A673 (cell line): ENCODE measurements at regions not wholly inside any gene's neighbourhood (a gene's known extent, or its start where the extent isn't known, plus 50 kb on each side); places are given as distances from the start of the nearest gene placed in this dataset.
"Not testable (repeated sequence)": the region's sequence is repeated elsewhere in the genome, so short reads cannot be mapped to it uniquely, and the experiment has no call there.

Experiments
- BruUV-seq: library from RNA; stranded (reverse); fragments of 400-500 nt; replicated peaks from 2 replicates; lab custom pipeline; 2021; lab: Mats Ljungman, UMichigan
- CTCF ChIA-PET: fragments of 300-600 bp; sonication (Branson Sonifier 250); formaldehyde crosslinking; loops from one replicate; lab custom pipeline; 2022; ENCODE audit warnings: antibody characterized with exemption; lab: Charles Lee
- POLR2A ChIA-PET: fragments of 300-600 bp; sonication (Branson Sonifier 250); formaldehyde crosslinking; loops from one replicate; lab custom pipeline; 2022; ENCODE audit warnings: antibody characterized with exemption; ENCODE audit not compliant: low non-redundant PET; lab: Charles Lee
- DNase-seq: peaks from one replicate; pipeline ENCODE4 v3.0.0-alpha.2; 2015; ENCODE audit warnings: low spot score
- H3K27ac ChIP-seq: fragments of 200-600 bp; sonication (generic); 2 replicates; pipeline ENCODE4 v1.5.1; 2016; ENCODE audit warnings: mixed run types, low read depth, mild to moderate bottlenecking, mixed read lengths, antibody characterized with exemption, low read length; ENCODE audit not compliant: poor library complexity, severe bottlenecking
- H3K27me3 ChIP-seq: fragments of 200-600 bp; sonication (generic); replicated peaks from 2 replicates; pipeline ENCODE4 v1.6.1; 2017; ENCODE audit warnings: mixed run types, low read depth, mild to moderate bottlenecking, mixed read lengths, antibody characterized with exemption, low read length; ENCODE audit not compliant: insufficient read depth, poor library complexity
- H3K36me3 ChIP-seq: fragments of 200-600 bp; sonication (generic); 2 replicates; pipeline ENCODE4 v1.6.1; 2016; ENCODE audit warnings: mixed run types, mild to moderate bottlenecking, mixed read lengths, antibody characterized with exemption, low read length; ENCODE audit not compliant: insufficient read depth, poor library complexity, severe bottlenecking
- H3K4me1 ChIP-seq: fragments of 200-600 bp; sonication (generic); 2 replicates; pipeline ENCODE4 v1.6.1; 2017; ENCODE audit warnings: mixed run types, mild to moderate bottlenecking, mixed read lengths, antibody characterized with exemption, low read length; ENCODE audit not compliant: insufficient read depth, poor library complexity, severe bottlenecking
- H3K4me3 ChIP-seq: fragments of 200-600 bp; sonication (generic); 2 replicates; pipeline ENCODE4 v1.5.1; 2016; ENCODE audit warnings: low read depth, mixed run types, mild to moderate bottlenecking, mixed read lengths, low read length; ENCODE audit not compliant: poor library complexity, severe bottlenecking
- H3K9me3 ChIP-seq: fragments of 200-600 bp; sonication (generic); 2 replicates; pipeline ENCODE4 v1.6.1; 2016; ENCODE audit warnings: mixed run types, low read depth, mild to moderate bottlenecking, mixed read lengths, antibody characterized with exemption, low read length; ENCODE audit not compliant: poor library complexity, severe bottlenecking
- intact Hi-C: fragments of 100-400 bp; cut with micrococcal nuclease; formaldehyde crosslinking; loops from one replicate; pipeline ENCODE4 v1.10.0; 2022; ENCODE audit not compliant: unreplicated experiment

GRCh38 chr9:66263621-66264020 is 526.7 kb downstream of the FOXD4L4 start:
- H3K9me3 ChIP-seq, intact Hi-C loops, H3K4me3 ChIP-seq, CTCF ChIA-PET, POLR2A ChIA-PET, BruUV-seq, H3K36me3 ChIP-seq, DNase-seq, H3K27ac ChIP-seq, H3K4me1 ChIP-seq, H3K27me3 ChIP-seq: not testable (repeated sequence)

GRCh38 chr9:66264786-66265185 is 527.8 kb downstream of the FOXD4L4 start:
- DNase-seq, H3K36me3 ChIP-seq, H3K4me3 ChIP-seq, intact Hi-C loops, H3K27ac ChIP-seq, H3K9me3 ChIP-seq, POLR2A ChIA-PET, BruUV-seq, H3K4me1 ChIP-seq, H3K27me3 ChIP-seq, CTCF ChIA-PET: not testable (repeated sequence)

GRCh38 chr9:66266202-66266601 is 529.3 kb downstream of the FOXD4L4 start:
- H3K36me3 ChIP-seq, H3K4me1 ChIP-seq, BruUV-seq, POLR2A ChIA-PET, intact Hi-C loops, H3K27ac ChIP-seq, H3K27me3 ChIP-seq, CTCF ChIA-PET, H3K9me3 ChIP-seq, H3K4me3 ChIP-seq, DNase-seq: not testable (repeated sequence)

GRCh38 chr9:66266856-66267430 is 530.0 kb downstream of the FOXD4L4 start:
- not testable (repeated sequence) for H3K36me3 ChIP-seq, BruUV-seq

DNA sequence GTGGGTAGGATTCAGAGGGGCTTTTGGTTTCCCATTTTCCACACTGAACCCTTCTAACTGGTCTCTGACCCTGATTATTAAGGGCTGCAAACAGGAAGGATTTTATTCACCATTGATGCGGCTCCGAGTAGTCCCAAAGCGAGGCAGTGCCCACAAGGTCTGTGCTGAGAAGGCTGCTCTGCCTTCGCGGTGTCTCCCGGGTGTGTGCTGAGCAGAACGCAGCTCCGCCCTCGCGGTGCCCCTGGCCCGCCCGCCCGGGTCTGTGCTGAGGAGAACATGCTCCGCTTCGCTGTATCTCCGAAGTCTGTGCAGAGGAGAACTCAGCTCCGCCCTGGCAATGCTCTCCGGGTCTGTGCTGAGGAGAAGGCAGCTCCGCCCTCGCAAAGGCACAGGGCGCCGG is 530.7 kb downstream of the FOXD4L4 start:
- H3K4me3 ChIP-seq, H3K27me3 ChIP-seq, H3K36me3 ChIP-seq, H3K27ac ChIP-seq, BruUV-seq, DNase-seq, H3K9me3 ChIP-seq, CTCF ChIA-PET, intact Hi-C loops, H3K4me1 ChIP-seq, POLR2A ChIA-PET: not testable (repeated sequence)

More at GRCh38 chr9:66266856-66267430, 530.0 kb downstream of the FOXD4L4 start:
- CTCF ChIA-PET, POLR2A ChIA-PET, intact Hi-C loops, H3K9me3 ChIP-seq, H3K4me1 ChIP-seq, H3K27ac ChIP-seq, H3K27me3 ChIP-seq, H3K4me3 ChIP-seq, DNase-seq: not testable (repeated sequence)

- H3K36me3 ChIP-seq, POLR2A ChIA-PET, BruUV-seq, DNase-seq, intact Hi-C loops, CTCF ChIA-PET, H3K27ac ChIP-seq, H3K4me1 ChIP-seq, H3K27me3 ChIP-seq, H3K9me3 ChIP-seq, H3K4me3 ChIP-seq: not testable (repeated sequence)
These were observed 532.1 kb downstream of the FOXD4L4 start for GRCh38 chr9:66269024-66269423.

GRCh38 chr9:66269783-66270182 is 532.8 kb downstream of the FOXD4L4 start:
- H3K27ac ChIP-seq, DNase-seq: not testable (repeated sequence)

DNA sequence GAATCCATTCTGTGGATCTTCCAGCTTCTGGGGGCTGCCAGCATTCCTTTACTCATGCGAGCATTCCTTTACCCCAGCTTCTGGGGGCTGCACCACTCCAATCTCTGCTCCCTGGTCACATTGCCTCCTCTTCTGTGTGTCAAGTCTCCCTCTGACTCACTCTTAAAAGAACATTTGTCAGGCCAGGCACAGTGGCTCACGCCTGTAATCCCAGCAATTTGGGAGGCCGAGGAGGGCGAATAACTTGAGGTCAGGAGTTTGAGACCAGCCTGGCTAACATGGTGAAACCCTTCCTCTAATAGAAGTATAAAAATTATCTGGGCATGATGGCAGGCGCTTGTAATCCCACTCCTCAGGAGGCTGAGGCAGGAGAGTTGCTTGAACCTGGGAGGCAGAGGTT is 541.9 kb downstream of the FOXD4L4 start:
- intact Hi-C loops, H3K4me3 ChIP-seq, DNase-seq, BruUV-seq, CTCF ChIA-PET, H3K27ac ChIP-seq, H3K27me3 ChIP-seq, H3K9me3 ChIP-seq, POLR2A ChIA-PET, H3K36me3 ChIP-seq, H3K4me1 ChIP-seq: not testable (repeated sequence)

More at GRCh38 chr9:66269783-66270182, 532.8 kb downstream of the FOXD4L4 start:
- CTCF ChIA-PET, H3K4me3 ChIP-seq, intact Hi-C loops, H3K9me3 ChIP-seq, H3K27me3 ChIP-seq, BruUV-seq, POLR2A ChIA-PET, H3K4me1 ChIP-seq, H3K36me3 ChIP-seq: not testable (repeated sequence)
